ENCODE measurements at regions not wholly inside any gene's neighbourhood (a gene's known extent, or its start where the extent isn't known, plus 50 kb on each side); places are given as distances from the start of the nearest gene placed in this dataset.
"Not testable (repeated sequence)": the region's sequence is repeated elsewhere in the genome, so short reads cannot be mapped to it uniquely, and the experiment has no call there.

- no peak for TF ChIP-seq CTCF (IDR thresholded peaks at IDR 0.05; ENCODE audit: low read depth, low read length)
- Histone ChIP-seq H3K27me3 (no peaks in the 10 kb centered on the region), H3K9me3 (no peaks in the 10 kb centered on the region), H3K4me1 (no peaks in the 10 kb centered on the region), H3K4me3 (ENCODE audit: low read depth, low read length) (no peak overlapping the region), H3K36me3 (no peaks in the 10 kb centered on the region)
- no peak for DNase-seq
Measured at GRCh38 chr18:22742409-22742808, 190.7 kb upstream of the RBBP8 start.

GRCh38 chr18:22745966-22746365 is 187.2 kb upstream of the RBBP8 start:
- H3K36me3 ChIP-seq, result no peaks in the 10 kb centered on the region
- no peak for TF ChIP-seq CTCF (IDR thresholded peaks at IDR 0.05; ENCODE audit: low read depth, low read length)
- no peaks in the 10 kb centered on the region for H3K27me3 ChIP-seq
- DNase-seq, result no peak
- no peaks in the 10 kb centered on the region for H3K9me3 ChIP-seq
- H3K4me3 ChIP-seq (ENCODE audit: low read depth, low read length), result no peak overlapping the region
- H3K4me1 ChIP-seq, result no peaks in the 10 kb centered on the region

GRCh38 chr18:22752014-22752413 is 181.1 kb upstream of the RBBP8 start:
- no peak for TF ChIP-seq CTCF (IDR thresholded peaks at IDR 0.05; ENCODE audit: low read depth, low read length)
- Histone ChIP-seq H3K9me3 (no peaks in the 10 kb centered on the region), H3K4me1 (no peaks in the 10 kb centered on the region), H3K4me3 (ENCODE audit: low read depth, low read length) (no peak overlapping the region), H3K36me3 (no peaks in the 10 kb centered on the region), H3K27me3 (no peaks in the 10 kb centered on the region)
- DNase-seq, result no peak

- Histone ChIP-seq H3K4me3 (ENCODE audit: low read depth, low read length) (no peak overlapping the region), H3K36me3 (no peaks in the 10 kb centered on the region), H3K4me1 (no peaks in the 10 kb centered on the region), H3K9me3 (no peaks in the 10 kb centered on the region), H3K27me3 (no peaks in the 10 kb centered on the region)
- TF ChIP-seq CTCF (IDR thresholded peaks at IDR 0.05; ENCODE audit: low read depth, low read length), result no peak
- no peak for DNase-seq
Measured at GRCh38 chr18:22753130-22753831, 179.8 kb upstream of the RBBP8 start.

GRCh38 chr18:22764005-22764404 is 169.1 kb upstream of the RBBP8 start:
- H3K9me3 ChIP-seq; DNase-seq; H3K4me1 ChIP-seq; H3K36me3 ChIP-seq; H3K4me3 ChIP-seq (ENCODE audit: low read depth, low read length); H3K27me3 ChIP-seq: not testable (repeated sequence)

- no peaks in the 10 kb centered on the region for H3K27me3 ChIP-seq
- no peaks in the 10 kb centered on the region for H3K9me3 ChIP-seq
- H3K36me3 ChIP-seq, result no peaks in the 10 kb centered on the region
- H3K4me1 ChIP-seq, result no peaks in the 10 kb centered on the region
- no peak overlapping the region for H3K4me3 ChIP-seq (ENCODE audit: low read depth, low read length)
- no peak for TF ChIP-seq CTCF (IDR thresholded peaks at IDR 0.05; ENCODE audit: low read depth, low read length)
- no peak for DNase-seq
Measured at GRCh38 chr18:22765896-22766295, 167.2 kb upstream of the RBBP8 start.

Data from BE2C (cell line).